HG02943 (cell line): ENCODE measurements at regions not wholly inside any gene's neighbourhood (a gene's known extent, or its start where the extent isn't known, plus 50 kb on each side); places are given as distances from the start of the nearest gene placed in this dataset.

Experiments
- ATAC-seq: cut with Tn5 transposase; IDR thresholded peaks from one replicate; pipeline ENCODE4 v1.9.1; 2021; ENCODE audit warnings: mild to moderate bottlenecking, low read depth, moderate library complexity; ENCODE audit not compliant: unreplicated experiment

DNA sequence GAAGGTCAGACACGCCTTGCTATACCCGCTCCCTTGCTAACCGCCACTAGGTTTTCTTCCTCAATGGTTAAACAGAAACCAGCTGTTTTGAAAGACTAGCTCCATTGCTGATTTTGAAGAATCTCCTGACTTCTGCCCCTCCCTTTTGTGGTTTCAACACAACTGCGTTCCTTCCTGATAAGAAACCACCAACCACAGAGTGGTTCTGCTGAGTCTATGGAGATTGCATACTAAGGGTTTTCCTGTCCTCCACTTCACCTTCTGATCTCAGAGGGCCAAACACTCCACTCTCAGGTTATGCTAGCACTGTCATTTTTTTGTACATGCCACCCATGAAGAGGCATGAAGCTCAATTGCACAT, 207.9 kb downstream of the MYLK4 start:
- peak; percentile 80 for ATAC-seq

DNA sequence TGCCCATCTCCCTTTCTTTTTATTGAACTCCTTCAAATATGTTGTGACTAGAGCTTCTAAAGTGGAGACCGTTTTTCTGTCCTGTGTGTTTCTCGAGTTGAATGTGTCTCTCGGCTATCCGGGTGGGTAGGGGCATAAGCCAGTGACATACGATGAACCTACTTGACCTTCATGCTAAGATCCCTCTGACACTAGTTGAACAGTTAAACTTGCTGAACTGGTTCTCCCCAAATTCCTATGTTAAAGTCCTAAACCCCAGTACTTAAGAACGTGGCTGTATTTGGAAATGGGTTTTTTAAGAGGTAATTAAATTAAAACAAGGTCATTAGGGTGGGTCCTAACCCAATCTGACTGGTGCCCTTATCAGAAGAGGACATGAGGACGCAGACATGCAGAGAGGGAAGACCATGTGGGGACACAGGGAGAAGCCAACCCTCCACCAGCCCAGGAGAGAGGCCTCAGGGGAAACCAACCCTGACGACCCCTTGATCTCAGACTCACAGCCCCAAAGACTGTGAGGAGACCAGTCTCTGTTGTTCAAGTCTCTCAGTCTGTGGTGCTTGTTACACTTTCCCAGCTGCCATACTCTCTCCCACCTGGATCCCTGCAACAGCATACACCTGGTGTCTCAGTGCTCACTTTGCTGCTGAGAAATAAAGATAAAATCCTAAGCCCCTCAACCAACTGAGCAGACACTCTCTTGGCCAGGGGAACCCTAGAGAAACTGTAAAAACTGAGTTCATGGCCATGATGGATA, 208.4 kb downstream of the MYLK4 start:
- ATAC-seq: no peak

DNA sequence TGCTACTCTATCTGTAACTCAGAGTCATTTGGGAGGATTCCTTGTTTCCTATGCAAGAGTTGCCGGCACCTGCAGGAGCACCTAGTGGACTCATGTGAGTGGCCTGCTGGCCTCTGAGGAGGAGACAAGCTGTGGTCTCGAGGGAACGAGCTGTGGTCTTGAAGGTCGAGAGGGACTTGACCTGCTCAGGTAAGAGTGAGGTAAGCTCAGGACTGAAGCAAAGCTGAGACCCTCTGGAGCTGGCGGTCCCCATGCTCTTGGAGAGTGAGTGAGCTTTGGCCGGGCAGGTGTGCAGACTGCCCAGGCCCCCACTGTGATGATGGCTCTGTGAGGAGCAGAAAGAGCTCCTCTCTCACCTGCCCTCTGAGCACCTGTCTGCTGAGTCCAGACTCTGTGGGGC, 214.3 kb downstream of the MYLK4 start:
- no peak for ATAC-seq

DNA sequence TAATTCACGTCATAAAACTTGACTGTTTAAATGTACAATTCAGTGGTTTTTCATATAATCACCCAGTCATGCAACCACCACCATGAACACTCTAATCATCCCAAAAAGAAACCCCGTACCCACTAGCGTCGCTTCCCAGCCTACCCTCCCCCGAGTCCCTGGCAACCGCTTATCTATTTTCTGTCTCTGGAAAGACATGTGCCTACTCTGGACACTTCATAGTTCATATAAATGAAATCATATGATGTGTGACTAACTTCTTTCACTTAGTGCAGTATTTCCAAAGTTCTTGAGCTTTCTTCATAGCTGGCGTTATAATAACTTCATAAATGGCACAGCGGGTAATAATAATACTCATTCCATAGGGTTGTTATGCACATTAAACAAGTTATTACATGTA, 215.2 kb downstream of the MYLK4 start:
- no peak for ATAC-seq

DNA sequence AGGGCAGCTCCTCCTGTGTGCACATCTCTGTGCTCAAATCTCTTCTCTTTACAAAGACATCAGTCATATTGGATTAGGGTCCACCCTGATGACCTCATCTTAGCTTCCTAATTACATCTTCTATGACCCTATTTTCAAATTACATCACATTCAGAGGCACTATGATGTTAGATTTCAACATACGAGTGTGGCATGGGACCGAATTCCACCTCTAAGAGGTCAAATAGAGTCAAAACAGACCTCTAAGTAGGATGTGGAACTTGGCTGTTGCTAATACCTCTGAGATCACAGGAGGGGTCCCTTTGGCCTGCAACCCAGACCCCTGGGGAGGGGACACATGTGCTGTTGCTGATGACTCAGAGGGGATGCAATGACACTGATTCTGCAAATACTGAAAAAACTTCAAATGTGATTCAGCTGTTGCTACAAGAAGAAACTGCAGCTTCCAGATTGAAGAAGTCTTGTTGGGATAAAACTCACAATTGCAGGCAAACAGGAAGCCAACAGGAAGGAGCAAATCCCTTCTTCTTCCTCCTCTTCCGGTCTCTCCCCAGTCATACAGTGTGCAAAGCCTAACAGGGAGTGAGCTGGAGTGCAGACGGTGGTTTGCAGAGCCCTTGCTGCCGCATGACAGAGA, 216.2 kb downstream of the MYLK4 start:
- ATAC-seq: no peak

DNA sequence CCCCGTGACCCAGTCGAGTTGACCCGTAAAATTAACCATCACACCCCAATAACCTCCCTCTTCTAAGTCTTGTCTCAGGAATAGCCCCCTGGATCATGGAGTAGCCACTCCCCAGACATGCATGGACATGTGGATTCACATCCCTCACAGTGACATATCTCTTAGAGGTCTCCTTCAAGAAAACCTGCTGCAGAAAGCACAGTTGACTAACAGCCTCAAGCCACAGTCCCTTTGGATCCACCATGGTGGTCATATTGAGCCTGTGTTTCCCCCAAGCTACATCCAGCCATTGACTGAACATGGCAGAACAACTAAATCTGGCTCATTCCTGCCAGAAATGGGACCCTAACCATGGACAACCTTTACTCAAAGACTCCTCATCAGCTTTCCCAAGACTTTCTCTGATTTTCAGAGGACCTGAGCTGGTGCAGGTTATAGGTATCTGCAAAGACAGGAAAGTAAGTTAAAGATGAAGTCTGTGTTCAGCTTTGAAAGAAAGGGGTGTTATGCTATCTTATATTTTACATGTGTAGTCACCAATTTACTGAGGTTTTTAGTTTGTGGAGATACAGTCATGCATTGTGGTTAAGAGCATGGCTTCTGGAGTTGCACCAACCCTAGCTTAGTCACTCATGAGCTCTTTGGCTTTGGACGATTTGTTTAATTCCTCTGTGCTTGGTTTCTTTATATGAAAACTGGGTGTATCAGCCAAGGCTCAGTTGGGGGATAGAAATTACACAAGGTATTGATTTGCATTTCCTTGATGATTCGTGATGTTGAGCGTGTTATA, 219.1 kb downstream of the MYLK4 start:
- ATAC-seq: no peak

DNA sequence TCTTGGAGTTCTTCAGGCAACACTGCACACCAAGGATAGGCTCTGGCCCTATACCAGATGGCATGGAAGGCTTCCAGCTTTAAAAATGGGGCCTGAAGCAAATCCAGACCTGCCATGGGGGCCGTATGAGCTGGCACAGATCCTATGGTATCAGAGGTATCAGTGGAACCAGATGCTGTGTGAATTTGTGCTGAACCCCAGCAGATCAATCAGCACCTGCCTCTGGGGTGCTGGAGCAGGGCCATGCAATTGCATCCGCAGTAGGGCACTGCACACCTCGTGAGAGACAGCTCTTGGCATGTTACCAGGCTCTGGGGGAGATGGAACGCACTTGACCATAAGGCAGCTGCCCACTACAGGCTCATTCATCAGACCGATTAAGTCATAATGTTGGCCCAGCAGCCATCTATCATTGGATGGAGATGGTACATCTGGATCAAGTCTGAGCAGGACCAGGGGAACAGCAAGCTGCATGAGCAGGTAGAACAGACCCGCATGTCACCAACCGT, 221.5 kb downstream of the MYLK4 start:
- ATAC-seq: no peak

DNA sequence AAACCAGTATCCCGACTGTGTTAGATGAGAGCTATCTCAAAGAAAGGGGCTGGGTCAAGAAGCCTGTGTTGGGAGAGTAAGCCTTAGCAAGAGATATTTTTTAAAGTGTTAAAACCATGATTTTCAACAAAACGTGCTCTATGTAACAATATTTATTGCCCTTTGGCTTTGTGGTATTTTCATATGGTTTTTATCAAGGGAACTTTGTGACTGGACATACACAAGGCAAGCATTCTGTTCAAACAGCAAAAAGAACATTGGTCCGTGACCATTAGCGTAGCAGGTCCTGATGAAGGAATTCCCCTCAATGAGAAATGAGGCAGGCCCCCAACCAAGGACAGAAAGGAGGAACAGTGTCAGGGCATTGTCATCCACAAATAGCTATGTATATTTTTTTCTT, 222.6 kb downstream of the MYLK4 start:
- no peak for ATAC-seq

DNA sequence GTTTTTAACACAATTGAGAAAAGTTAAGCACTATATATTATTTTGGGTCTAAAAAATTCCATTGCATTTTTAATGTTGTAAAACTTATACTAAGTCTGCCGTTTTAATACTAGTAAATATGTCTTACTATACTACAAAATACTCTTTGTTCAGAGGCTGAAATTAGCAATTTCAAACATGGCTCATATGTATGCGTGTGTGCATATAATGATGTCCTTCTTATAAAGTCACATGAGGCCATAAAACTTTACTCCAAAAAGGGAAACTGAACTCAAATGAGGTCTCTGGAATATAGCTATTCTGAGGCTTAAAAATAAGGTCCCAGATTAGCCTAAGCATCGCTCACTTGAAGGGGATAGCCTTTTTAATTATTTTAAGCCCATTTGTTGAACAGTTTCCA, 224.0 kb downstream of the MYLK4 start:
- no peak for ATAC-seq

DNA sequence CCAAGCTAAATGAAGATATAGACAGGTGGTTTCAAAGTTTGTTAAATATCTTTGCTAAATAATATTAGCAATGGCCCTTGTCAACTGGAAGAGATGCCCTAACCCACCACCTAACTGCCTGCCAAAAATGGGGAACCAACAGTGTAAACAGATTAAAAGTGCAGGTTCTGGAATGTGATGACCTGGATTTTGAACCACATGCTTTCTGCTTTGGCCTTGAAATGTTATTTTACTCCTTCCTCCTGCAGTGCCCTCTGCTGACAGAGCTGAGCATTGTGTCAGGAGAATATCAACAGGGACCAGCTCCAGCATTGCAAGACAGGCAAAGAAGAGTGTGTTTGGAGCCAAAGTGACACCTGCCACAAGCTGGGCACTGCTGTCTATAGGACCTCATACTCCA, 226.6 kb downstream of the MYLK4 start:
- no peak for ATAC-seq

DNA sequence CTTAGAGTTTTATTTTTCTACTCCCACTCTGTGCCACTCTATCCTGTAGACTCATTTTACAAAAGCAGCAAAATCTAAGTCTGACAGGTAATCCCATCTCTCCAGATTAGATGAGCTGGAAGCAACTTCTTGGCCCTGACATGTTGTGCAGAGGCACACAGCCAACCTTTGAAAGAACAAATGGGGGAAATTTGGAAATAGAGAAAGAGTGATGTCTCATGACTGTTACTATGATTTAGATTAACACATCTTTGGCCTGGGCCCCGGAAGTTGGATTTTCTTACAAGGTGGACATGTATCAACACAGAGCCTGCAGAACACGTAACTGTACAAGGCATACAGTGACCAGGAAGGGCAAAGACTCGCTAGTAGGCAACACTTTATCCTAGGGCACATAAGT, 227.7 kb downstream of the MYLK4 start:
- no peak for ATAC-seq

DNA sequence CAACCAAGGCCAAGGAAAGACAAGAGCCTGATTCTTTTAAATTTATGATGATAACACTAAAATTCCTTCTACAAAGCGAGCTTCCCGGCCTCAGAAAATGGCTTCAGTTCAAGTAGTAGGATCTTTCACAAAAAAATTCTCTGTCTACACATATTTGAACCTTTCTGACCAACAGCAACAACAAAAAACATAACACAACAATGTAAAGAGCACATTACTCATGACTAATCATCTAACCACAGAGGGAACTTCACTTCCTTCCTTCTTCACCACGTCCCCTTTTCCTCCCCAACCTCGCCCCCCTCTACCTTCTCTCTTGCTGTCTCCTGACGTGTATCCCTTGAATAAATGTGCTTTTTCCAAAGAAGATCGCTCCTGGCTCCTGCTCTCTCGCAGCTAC, 228.2 kb downstream of the MYLK4 start:
- ATAC-seq: no peak

DNA sequence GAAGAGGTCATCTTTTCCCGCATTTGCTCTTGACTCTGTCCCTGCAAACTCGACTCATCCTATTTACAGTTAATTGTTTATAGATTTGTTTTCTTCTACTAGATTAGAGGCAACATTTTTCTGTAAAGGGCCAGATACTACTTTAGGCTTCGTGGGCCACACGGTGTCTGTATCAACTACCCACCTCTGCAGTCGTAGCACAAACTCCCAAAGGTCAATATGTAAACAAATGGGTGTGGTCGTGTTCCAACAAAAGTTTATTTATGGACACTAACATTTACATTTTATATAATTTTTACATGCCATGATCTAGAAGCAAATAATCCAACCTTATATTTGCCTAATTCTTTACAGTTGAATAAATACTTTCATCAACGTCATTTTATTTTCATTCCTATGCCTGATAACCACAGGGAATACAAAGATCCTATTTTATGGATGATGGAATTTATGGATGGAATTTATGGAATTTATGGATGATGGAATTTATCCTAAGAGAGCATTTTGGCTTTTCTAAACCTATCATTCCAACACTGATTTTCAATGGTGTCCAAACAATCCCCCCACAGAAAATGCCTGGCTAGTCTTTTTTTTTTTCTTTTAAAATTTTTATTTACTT, 232.8 kb downstream of the MYLK4 start:
- no peak for ATAC-seq

DNA sequence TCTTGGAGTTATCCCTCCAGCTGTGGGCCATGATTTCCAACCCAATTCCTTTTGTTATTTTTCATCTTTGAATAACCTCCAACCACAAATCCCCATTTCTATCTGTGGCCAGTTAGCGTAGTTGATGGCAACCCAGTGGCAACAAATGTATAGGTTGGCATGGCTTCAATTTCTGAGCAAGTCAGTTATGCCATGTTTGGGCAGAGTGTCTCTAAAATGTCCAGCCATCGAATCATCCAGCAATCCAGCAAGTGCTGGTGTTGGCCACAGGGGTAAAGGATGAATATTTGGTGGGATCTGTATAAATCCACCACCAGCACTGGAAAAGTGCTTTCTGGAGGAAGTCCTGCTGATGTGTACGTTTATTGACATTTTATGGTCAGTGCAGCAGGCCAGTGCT, 233.3 kb downstream of the MYLK4 start:
- no peak for ATAC-seq

DNA sequence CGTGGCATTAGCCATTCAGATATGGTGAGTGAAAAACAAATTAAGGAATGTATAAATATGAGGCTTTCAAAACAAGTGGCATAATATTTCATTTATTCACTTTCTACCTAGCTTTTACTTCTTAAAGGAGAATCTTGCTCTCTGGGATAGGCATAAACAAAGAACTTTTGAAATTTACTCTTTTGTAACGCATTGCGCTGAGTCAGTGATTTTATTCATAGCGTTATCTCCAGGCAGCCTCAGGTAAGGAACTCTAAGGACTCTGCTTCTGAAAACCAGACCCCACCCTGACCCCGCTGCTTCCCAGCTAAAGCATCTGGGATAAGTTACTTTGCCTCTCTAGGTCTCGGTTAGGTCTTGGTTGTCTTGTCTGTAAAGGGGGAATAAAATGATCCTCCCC, 234.7 kb downstream of the MYLK4 start:
- ATAC-seq: no peak

DNA sequence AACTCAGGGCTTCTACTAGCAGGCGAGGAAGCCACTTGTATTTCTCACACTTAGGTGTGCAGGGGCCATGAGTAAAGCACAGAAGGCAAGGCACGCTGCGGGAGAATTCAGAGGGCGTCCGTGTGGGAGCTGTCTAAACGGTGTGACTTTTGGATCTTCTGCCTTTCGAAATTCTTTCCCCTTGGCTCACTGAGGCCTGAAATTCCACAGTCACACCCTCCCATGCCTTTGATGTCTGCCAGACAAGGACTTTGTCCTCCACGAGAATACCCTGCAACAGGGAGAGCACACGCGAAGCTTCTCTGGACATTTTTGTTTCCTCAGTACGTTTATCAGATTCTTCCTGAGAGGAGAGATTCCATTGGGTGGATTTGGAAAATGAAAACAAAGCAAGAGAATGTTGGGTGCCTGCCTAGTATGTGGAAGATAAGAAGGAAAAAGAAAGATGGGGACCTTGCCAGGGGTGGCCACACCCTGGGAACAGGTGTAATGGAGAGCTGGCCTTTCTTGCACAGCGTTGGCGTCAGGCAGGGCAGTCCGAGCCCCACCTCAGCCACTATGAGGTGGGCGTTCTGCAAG, 235.7 kb downstream of the MYLK4 start:
- ATAC-seq: no peak

DNA sequence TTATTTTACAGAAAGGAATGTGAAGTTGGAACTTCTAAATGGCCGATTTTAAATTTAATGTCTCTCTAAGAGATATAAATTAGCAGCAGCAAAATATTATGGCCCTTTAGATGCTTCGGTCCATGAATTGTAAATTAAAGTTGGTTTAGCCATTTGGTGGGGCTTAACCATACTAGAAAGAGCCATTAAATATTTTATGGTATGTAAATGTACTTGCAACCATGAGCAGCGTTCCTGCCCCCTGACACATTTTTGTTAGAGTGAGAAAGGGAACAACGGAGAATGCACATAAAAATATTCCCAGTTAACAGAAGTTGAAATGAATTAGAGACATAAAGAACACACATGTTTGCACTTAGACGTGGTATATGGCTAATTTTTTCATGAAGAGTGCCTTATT, 237.9 kb downstream of the MYLK4 start:
- no peak for ATAC-seq

DNA sequence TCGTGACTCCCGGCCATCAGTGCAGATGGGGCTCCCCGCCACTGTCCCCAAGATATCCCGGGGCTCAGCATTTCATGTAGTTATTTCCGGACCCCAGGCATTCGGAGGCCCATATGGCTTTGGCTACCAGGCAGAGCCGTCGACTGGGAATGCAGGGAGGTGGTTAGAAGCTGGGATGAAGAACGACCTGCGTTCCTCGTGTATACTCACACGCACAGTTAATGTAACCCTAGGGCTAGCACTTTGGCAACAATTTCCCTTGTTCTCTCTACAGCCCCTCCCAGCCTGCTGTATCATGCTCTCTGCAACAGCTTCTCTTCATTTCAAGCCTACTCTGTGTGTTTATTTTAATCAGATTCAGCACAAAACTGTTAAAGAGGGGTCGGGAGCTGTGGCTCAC, 240.4 kb downstream of the MYLK4 start:
- ATAC-seq: no peak

DNA sequence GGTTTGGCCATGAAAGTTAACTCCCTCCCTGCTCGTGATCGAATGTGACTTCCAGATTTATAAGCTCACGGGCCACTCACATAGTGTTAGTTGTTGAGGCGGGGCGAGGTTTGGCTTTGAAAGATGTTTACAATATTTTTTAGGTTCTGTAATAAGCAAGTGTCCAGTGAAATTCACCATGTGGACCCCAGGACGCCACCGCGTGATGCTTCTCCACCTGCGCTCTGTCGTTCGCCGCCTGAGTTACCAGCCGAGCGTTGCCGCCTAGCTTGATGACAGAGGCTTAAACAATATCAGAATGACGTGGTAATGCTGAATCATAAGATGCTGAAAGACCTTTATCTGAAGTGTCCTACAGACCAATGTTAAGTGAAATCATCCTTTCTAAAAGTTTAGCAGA, 241.0 kb downstream of the MYLK4 start:
- no peak for ATAC-seq

DNA sequence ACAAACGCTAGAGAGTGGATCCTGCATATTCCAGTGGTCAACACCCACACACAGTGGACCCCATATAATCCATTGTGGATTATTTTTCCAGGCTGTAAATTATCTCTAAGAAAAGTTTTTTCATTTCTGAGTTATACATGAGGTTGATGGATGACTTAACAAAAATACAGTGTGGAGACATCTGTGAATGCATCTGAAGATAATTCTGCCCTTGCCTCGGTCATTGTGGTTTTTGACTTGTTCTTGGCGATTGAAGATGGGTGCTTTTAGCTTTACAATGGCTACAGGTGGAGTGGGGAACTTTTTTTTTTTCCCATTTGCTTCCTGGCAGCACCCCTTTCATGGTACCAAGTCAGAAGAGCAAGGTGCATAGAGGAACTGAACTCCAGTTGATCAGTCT, 242.7 kb downstream of the MYLK4 start:
- ATAC-seq: no peak

DNA sequence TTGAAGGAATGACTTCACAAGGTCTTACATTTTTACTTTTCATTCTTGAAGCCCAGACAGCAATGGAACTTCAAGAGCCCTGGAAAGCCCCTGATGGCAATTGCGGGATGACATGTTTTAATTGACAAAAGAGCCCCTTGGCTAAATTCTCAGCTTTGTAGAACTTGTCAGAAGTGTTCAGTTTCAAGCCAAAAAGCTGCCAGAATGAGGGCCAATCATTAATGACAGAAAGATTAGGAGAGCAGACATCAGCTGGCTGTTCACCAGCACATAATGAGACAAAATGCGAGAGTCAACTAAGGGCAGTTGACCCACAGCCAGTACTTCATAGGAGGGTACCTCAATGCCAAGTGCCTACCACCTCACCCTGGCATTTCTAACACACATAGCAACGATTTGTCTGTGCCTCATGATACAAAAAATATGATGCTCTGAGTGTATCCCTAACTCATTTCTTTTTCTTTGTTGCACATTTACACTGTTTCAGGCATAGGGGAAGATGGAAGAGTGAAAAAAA, 243.1 kb downstream of the MYLK4 start:
- ATAC-seq: no peak
